Hepatocyte (in vitro differentiated cells): ENCODE measurements at regions not wholly inside any gene's neighbourhood (a gene's known extent, or its start where the extent isn't known, plus 50 kb on each side); places are given as distances from the start of the nearest gene placed in this dataset.

Experiments
- DNase-seq: peaks from one replicate; pipeline ENCODE4 v3.0.0-alpha.2; 2016; ENCODE audit warnings: low spot score
- H2AFZ ChIP-seq: fragments of 200-600 bp; sonication (generic); 2 replicates; pipeline ENCODE4 v1.6.0; 2016; ENCODE audit warnings: antibody characterized with exemption, mild to moderate bottlenecking
- H3K27ac ChIP-seq: fragments of 200-600 bp; sonication (generic); 2 replicates; pipeline ENCODE4 v1.5.1; 2016; ENCODE audit warnings: mild to moderate bottlenecking
- H3K27me3 ChIP-seq: fragments of 200-600 bp; sonication (generic); 2 replicates; pipeline ENCODE4 v1.6.1; 2016
- H3K36me3 ChIP-seq: fragments of 200-600 bp; sonication (generic); replicated peaks from 2 replicates; pipeline ENCODE4 v1.5.1; 2016; ENCODE audit warnings: low read depth; ENCODE audit not compliant: insufficient read depth
- H3K4me1 ChIP-seq: fragments of 200-600 bp; sonication (generic); 2 replicates; pipeline ENCODE4 v1.5.1; 2016; ENCODE audit warnings: mild to moderate bottlenecking, moderate library complexity; ENCODE audit not compliant: insufficient read depth
- H3K4me2 ChIP-seq: fragments of 200-600 bp; sonication (generic); 2 replicates; pipeline ENCODE4 v1.6.0; 2016
- H3K4me3 ChIP-seq: fragments of 200-600 bp; sonication (generic); 2 replicates; pipeline ENCODE4 v1.5.1; 2016; ENCODE audit warnings: mild to moderate bottlenecking
- H3K79me2 ChIP-seq: fragments of 200-600 bp; sonication (generic); 2 replicates; pipeline ENCODE4 v1.6.0; 2017; ENCODE audit warnings: mild to moderate bottlenecking
- H3K9me2 ChIP-seq: fragments of 200-600 bp; sonication (generic); replicated peaks from 2 replicates; pipeline ENCODE4 v1.6.0; 2017; ENCODE audit warnings: mild to moderate bottlenecking; ENCODE audit not compliant: insufficient read depth
- H3K9me3 ChIP-seq: fragments of 200-600 bp; sonication (generic); 2 replicates; pipeline ENCODE4 v1.5.1; 2016; ENCODE audit warnings: low read depth, mild to moderate bottlenecking
- H4K20me1 ChIP-seq: fragments of 200-600 bp; sonication (generic); 2 replicates; pipeline ENCODE4 v1.6.0; 2016; ENCODE audit warnings: mild to moderate bottlenecking; ENCODE audit not compliant: insufficient read depth, poor library complexity, severe bottlenecking
- EZH2 ChIP-seq: fragments of 200-600 bp; sonication (generic); IDR thresholded peaks from 2 replicates; pipeline ENCODE4 v1.6.1; 2016; ENCODE audit warnings: antibody characterized with exemption, mild to moderate bottlenecking, borderline replicate concordance
- EZH2phosphoT487 ChIP-seq: fragments of 200-600 bp; sonication (generic); IDR thresholded peaks from one replicate; pipeline ENCODE4 v1.6.1; 2018; ENCODE audit warnings: antibody characterized with exemption, mild to moderate bottlenecking, low read depth, moderate library complexity; ENCODE audit not compliant: unreplicated experiment, severe bottlenecking
- WGBS: methylation state at CpG from one replicate; pipeline ENCODE4 v1.1.6; 2016; ENCODE audit warnings: low lambda C conversion rate; ENCODE audit errors: missing lambda C conversion rate; 5-methylcytosine and 5-hydroxymethylcytosine counted together
- TF ChIP-seq, protein P1 (sequence below): fragments of 200-600 bp; sonication (generic); IDR thresholded peaks from 2 replicates; pipeline ENCODE4 v1.5.1; 2016; ENCODE audit warnings: antibody characterized with exemption, mild to moderate bottlenecking; ENCODE audit not compliant: poor library complexity

GRCh38 chr5:30937070-30937469, 256.4 kb upstream of the CDH6 start:
- 50% methylated on average over 4 of the region's 4 CpGs for WGBS
- Histone ChIP-seq H3K4me2 (no peak overlapping the region), H3K27ac (no peak overlapping the region), H3K4me3 (no peak overlapping the region), H3K9me2 (no peaks in the 10 kb centered on the region), H3K4me1 (no peaks in the 10 kb centered on the region), H3K36me3 (no peaks in the 10 kb centered on the region), H3K27me3 (no peaks in the 10 kb centered on the region), H4K20me1 (no peaks in the 10 kb centered on the region), H3K79me2 (no peaks in the 10 kb centered on the region), H2AFZ (no peak overlapping the region), H3K9me3 (no peaks in the 10 kb centered on the region)
- TF ChIP-seq EZH2 (no peak), EZH2phosphoT487 (no peak)
- TF ChIP-seq, protein P1, sequence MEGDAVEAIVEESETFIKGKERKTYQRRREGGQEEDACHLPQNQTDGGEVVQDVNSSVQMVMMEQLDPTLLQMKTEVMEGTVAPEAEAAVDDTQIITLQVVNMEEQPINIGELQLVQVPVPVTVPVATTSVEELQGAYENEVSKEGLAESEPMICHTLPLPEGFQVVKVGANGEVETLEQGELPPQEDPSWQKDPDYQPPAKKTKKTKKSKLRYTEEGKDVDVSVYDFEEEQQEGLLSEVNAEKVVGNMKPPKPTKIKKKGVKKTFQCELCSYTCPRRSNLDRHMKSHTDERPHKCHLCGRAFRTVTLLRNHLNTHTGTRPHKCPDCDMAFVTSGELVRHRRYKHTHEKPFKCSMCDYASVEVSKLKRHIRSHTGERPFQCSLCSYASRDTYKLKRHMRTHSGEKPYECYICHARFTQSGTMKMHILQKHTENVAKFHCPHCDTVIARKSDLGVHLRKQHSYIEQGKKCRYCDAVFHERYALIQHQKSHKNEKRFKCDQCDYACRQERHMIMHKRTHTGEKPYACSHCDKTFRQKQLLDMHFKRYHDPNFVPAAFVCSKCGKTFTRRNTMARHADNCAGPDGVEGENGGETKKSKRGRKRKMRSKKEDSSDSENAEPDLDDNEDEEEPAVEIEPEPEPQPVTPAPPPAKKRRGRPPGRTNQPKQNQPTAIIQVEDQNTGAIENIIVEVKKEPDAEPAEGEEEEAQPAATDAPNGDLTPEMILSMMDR, result no peak
- DNase-seq, result no peak

GRCh38 chr5:30933599-30933998, 259.9 kb upstream of the CDH6 start:
- WGBS, result 65% methylated on average over 4 of the region's 4 CpGs
- H2AFZ ChIP-seq, result no peak overlapping the region
- no peaks in the 10 kb centered on the region for H3K27me3 ChIP-seq
- peaks cover 7% of the 10 kb centered on the region for H3K4me1 ChIP-seq
- H3K27ac ChIP-seq, result no peak overlapping the region
- no peak overlapping the region for H3K4me3 ChIP-seq
- no peaks in the 10 kb centered on the region for H3K9me3 ChIP-seq
- TF ChIP-seq, protein P1, result no peak
- TF ChIP-seq EZH2phosphoT487 (no peak), EZH2 (no peak)
- DNase-seq, result no peak
- no peak overlapping the region for H3K4me2 ChIP-seq
- H3K36me3 ChIP-seq, result no peaks in the 10 kb centered on the region
- no peaks in the 10 kb centered on the region for H3K79me2 ChIP-seq
- no peaks in the 10 kb centered on the region for H4K20me1 ChIP-seq
- no peaks in the 10 kb centered on the region for H3K9me2 ChIP-seq

DNA sequence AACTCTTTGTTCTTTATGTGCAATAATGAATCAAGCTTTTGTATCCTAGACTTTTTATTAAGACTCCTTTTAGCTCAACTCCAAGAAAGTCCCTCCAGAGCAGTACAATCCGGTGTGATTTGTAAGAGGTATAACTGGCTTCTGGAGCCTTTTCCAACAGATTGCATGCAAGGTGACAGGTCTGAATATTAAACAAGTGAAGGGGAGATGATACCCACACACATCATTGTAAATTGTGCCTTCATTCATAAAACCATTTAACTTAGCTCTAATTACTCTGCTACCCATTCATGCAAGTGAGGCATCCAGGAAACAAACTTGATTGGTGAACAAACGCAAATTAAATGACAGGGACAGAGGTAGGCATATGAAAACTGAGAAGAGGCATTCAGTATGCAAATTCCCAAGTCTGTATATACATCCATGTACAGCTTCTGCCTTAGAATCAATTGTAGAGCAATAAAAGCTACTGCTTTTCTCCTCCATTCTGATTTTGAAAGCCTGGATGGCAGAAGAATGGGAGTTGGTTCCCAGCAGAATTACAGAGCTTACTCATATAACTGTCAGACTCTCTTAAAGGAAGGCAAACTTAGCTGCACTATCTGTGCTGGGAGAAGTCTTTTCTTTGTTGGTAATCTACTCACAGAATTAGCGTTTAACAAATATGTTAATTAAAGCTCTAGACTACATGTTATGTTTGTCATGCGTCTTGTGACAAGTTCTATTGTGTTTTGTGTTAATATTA, 261.0 kb upstream of the CDH6 start:
- Histone ChIP-seq H2AFZ (no peak overlapping the region), H3K9me2 (no peaks in the 10 kb centered on the region), H3K36me3 (no peaks in the 10 kb centered on the region), H3K27ac (no peak overlapping the region), H3K4me1 (peaks cover 7% of the 10 kb centered on the region), H3K79me2 (no peaks in the 10 kb centered on the region), H3K4me3 (no peak overlapping the region), H3K9me3 (no peaks in the 10 kb centered on the region), H4K20me1 (no peaks in the 10 kb centered on the region), H3K27me3 (no peaks in the 10 kb centered on the region), H3K4me2 (no peak overlapping the region)
- no peak for DNase-seq
- 71% methylated on average over 4 of the region's 4 CpGs for WGBS
- TF ChIP-seq, protein P1, result no peak
- TF ChIP-seq EZH2phosphoT487, result no peak
